SK-MEL-5 (cell line): ENCODE measurements at regions not wholly inside any gene's neighbourhood (a gene's known extent, or its start where the extent isn't known, plus 50 kb on each side); places are given as distances from the start of the nearest gene placed in this dataset.
A peak's percentile ranks its signal among the peaks of the same experiment; 100 is the strongest.
"Not testable (repeated sequence)": the region's sequence is repeated elsewhere in the genome, so short reads cannot be mapped to it uniquely, and the experiment has no call there.

Experiments used
- DNase-seq: peaks from one replicate; pipeline ENCODE4 v3.0.0-alpha.2; 2016; ENCODE audit warnings: low read depth, low spot score
- in situ Hi-C: cut with HindIII; loops from 2 replicates; pipeline ENCODE4 v1.10.0; 2016; ENCODE audit warnings: low sequenced_read_pairs, high pct_unique_total_duplicates, low pct_unique_long_range_greater_than_20kb

GRCh38 chr4:184335520-184335919 is 117.8 kb upstream of the ENPP6 start:
- no peak for DNase-seq
- in situ Hi-C loops: no loop called here

GRCh38 chr4:184333446-184333845 is 115.8 kb upstream of the ENPP6 start:
- in situ Hi-C loops, DNase-seq: not testable (repeated sequence)

GRCh38 chr4:184331268-184331995 is 113.8 kb upstream of the ENPP6 start:
- in situ Hi-C loops: no loop called here
- DNase-seq: no peak

GRCh38 chr4:184330517-184331094 is 112.9 kb upstream of the ENPP6 start:
- DNase-seq, in situ Hi-C loops: not testable (repeated sequence)

- DNase-seq: peak; percentile 99
- in situ Hi-C loops: no loop called here
These were observed 112.2 kb upstream of the ENPP6 start for GRCh38 chr4:184329659-184330400.

GRCh38 chr4:184329235-184329634 is 111.6 kb upstream of the ENPP6 start:
- in situ Hi-C loops: no loop called here
- no peak for DNase-seq

- in situ Hi-C loops: no loop called here
- no peak for DNase-seq
These were observed 110.5 kb upstream of the ENPP6 start for GRCh38 chr4:184328022-184328736.

- in situ Hi-C loops: no loop called here
- no peak for DNase-seq
These were observed 107.3 kb upstream of the ENPP6 start for GRCh38 chr4:184324939-184325477.

GRCh38 chr4:184322328-184323025 is 104.8 kb upstream of the ENPP6 start:
- in situ Hi-C loops: no loop called here
- no peak for DNase-seq

- in situ Hi-C loops: no loop called here
- DNase-seq: no peak
These were observed 103.0 kb upstream of the ENPP6 start for GRCh38 chr4:184320631-184321030.

GRCh38 chr4:184318852-184319251 is 101.2 kb upstream of the ENPP6 start:
- in situ Hi-C loops: no loop called here
- DNase-seq: no peak

GRCh38 chr4:184317234-184317918 is 99.7 kb upstream of the ENPP6 start:
- in situ Hi-C loops: no loop called here
- DNase-seq: no peak

- in situ Hi-C loops: no loop called here
These were observed 99.1 kb upstream of the ENPP6 start for GRCh38 chr4:184316821-184317220.

GRCh38 chr4:184315675-184316359 is 98.1 kb upstream of the ENPP6 start:
- DNase-seq: no peak
- in situ Hi-C loops: no loop called here

More at GRCh38 chr4:184316821-184317220, 99.1 kb upstream of the ENPP6 start:
- no peak for DNase-seq

GRCh38 chr4:184313702-184314659 is 96.3 kb upstream of the ENPP6 start:
- no peak for DNase-seq
- in situ Hi-C loops: no loop called here
